Activated CD8-positive, alpha-beta T cell treated with anti-CD3 and anti-CD28 coated beads, Interleukin-2, amount 10 ng/mL, durations not matched to agents 7 days and 5 days (primary cell): ENCODE measurements at regions not wholly inside any gene's neighbourhood (a gene's known extent, or its start where the extent isn't known, plus 50 kb on each side); places are given as distances from the start of the nearest gene placed in this dataset.
"Not testable (repeated sequence)": the region's sequence is repeated elsewhere in the genome, so short reads cannot be mapped to it uniquely, and the experiment has no call there.

Experiments
- ATAC-seq: fragments of 150-1000 bp; cut with Tn5 transposase; one replicate; pipeline ENCODE4 v1.10.0; 2021; ENCODE audit warnings: moderate library complexity
- CTCF ChIA-PET: fragments of 350-600 bp; sonication (Branson Sonifier 250); formaldehyde crosslinking; loops from one replicate; lab custom pipeline; 2021; ENCODE audit warnings: antibody characterized with exemption; lab: Charles Lee
- POLR2A ChIA-PET: fragments of 350-600 bp; sonication (Branson Sonifier 250); formaldehyde crosslinking; loops from one replicate; lab custom pipeline; 2021; ENCODE audit warnings: antibody characterized with exemption; lab: Charles Lee
- DNase-seq: peaks from one replicate; pipeline ENCODE4 v3.0.0-alpha.2; 2020
- H3K27ac Mint-ChIP-seq: one replicate; pipeline ENCODE4 v1.8.0; 2021; ENCODE audit warnings: mild to moderate bottlenecking, mixed read lengths
- H3K27me3 Mint-ChIP-seq: one replicate; pipeline ENCODE4 v1.8.0; 2021; ENCODE audit warnings: low read depth, mixed read lengths
- H3K36me3 Mint-ChIP-seq: one replicate; pipeline ENCODE4 v1.8.0; 2021; ENCODE audit warnings: low read depth, mixed read lengths
- H3K4me1 Mint-ChIP-seq: one replicate; pipeline ENCODE4 v1.8.0; 2021; ENCODE audit warnings: low read depth, mixed read lengths
- H3K4me3 Mint-ChIP-seq: one replicate; pipeline ENCODE4 v1.8.0; 2021; ENCODE audit warnings: mild to moderate bottlenecking, mixed read lengths
- H3K9me3 Mint-ChIP-seq: one replicate; pipeline ENCODE4 v1.8.0; 2022; ENCODE audit warnings: mixed read lengths; ENCODE audit not compliant: insufficient read depth

- DNase-seq (no peak), ATAC-seq (no peak)
- Mint-ChIP-seq H3K36me3 (no peaks in the 10 kb centered on the region), H3K27ac (no peak overlapping the region), H3K4me3 (no peak overlapping the region), H3K4me1 (no peaks in the 10 kb centered on the region), H3K9me3 (peaks cover 29% of the 10 kb centered on the region), H3K27me3 (no peaks in the 10 kb centered on the region)
- POLR2A ChIA-PET: no interaction called here
- CTCF ChIA-PET: no interaction called here
These were observed 1277.0 kb upstream of the SLC39A10 start for GRCh38 chr2:194380011-194380410.

GRCh38 chr2:194367390-194367789 lies 1289.6 kb upstream of the SLC39A10 start:
- H3K9me3 Mint-ChIP-seq, ATAC-seq, DNase-seq, CTCF ChIA-PET, H3K4me3 Mint-ChIP-seq, H3K36me3 Mint-ChIP-seq, POLR2A ChIA-PET, H3K4me1 Mint-ChIP-seq, H3K27ac Mint-ChIP-seq, H3K27me3 Mint-ChIP-seq: not testable (repeated sequence)

GRCh38 chr2:194363878-194364277 lies 1293.1 kb upstream of the SLC39A10 start:
- ChIA-PET CTCF (no interaction called here), POLR2A (no interaction called here)
- no peak overlapping the region for H3K4me3 Mint-ChIP-seq
- H3K36me3 Mint-ChIP-seq: no peaks in the 10 kb centered on the region
- H3K27ac Mint-ChIP-seq: no peak overlapping the region
- ATAC-seq (no peak), DNase-seq (no peak)
- H3K4me1 Mint-ChIP-seq: no peaks in the 10 kb centered on the region
- H3K9me3 Mint-ChIP-seq: no peaks in the 10 kb centered on the region
- H3K27me3 Mint-ChIP-seq: no peaks in the 10 kb centered on the region

- ChIA-PET CTCF (no interaction called here), POLR2A (no interaction called here)
- no peak for ATAC-seq
- Mint-ChIP-seq H3K9me3 (no peaks in the 10 kb centered on the region), H3K27me3 (no peaks in the 10 kb centered on the region), H3K4me3 (no peak overlapping the region), H3K4me1 (no peaks in the 10 kb centered on the region), H3K27ac (no peak overlapping the region), H3K36me3 (no peaks in the 10 kb centered on the region)
- no peak for DNase-seq
These were observed 1293.7 kb upstream of the SLC39A10 start for GRCh38 chr2:194363295-194363694.

- CTCF ChIA-PET: no interaction called here
- no peak for DNase-seq
- H3K27me3 Mint-ChIP-seq: no peaks in the 10 kb centered on the region
These were observed 1304.5 kb upstream of the SLC39A10 start for GRCh38 chr2:194352505-194352904.

GRCh38 chr2:194346193-194346592 lies 1310.8 kb upstream of the SLC39A10 start:
- POLR2A ChIA-PET: no interaction called here
- no peak overlapping the region for H3K27ac Mint-ChIP-seq
- no peak for DNase-seq
- no peaks in the 10 kb centered on the region for H3K27me3 Mint-ChIP-seq
- no peaks in the 10 kb centered on the region for H3K4me1 Mint-ChIP-seq
- no peaks in the 10 kb centered on the region for H3K36me3 Mint-ChIP-seq
- H3K4me3 Mint-ChIP-seq: no peak overlapping the region
- CTCF ChIA-PET: no interaction called here
- ATAC-seq: no peak
- no peaks in the 10 kb centered on the region for H3K9me3 Mint-ChIP-seq

More at GRCh38 chr2:194352505-194352904, 1304.5 kb upstream of the SLC39A10 start:
- Mint-ChIP-seq H3K9me3 (no peaks in the 10 kb centered on the region), H3K4me3 (no peak overlapping the region), H3K27ac (no peak overlapping the region), H3K4me1 (no peaks in the 10 kb centered on the region), H3K36me3 (no peaks in the 10 kb centered on the region)
- ATAC-seq: no peak
- POLR2A ChIA-PET: no interaction called here

GRCh38 chr2:194345347-194345746 lies 1311.7 kb upstream of the SLC39A10 start:
- ChIA-PET POLR2A (no interaction called here), CTCF (no interaction called here)
- DNase-seq: no peak
- no peak for ATAC-seq
- H3K27me3 Mint-ChIP-seq: no peaks in the 10 kb centered on the region
- no peaks in the 10 kb centered on the region for H3K4me1 Mint-ChIP-seq
- no peak overlapping the region for H3K27ac Mint-ChIP-seq
- H3K36me3 Mint-ChIP-seq: no peaks in the 10 kb centered on the region
- no peak overlapping the region for H3K4me3 Mint-ChIP-seq
- H3K9me3 Mint-ChIP-seq: no peaks in the 10 kb centered on the region

- ATAC-seq: no peak
- no peaks in the 10 kb centered on the region for H3K4me1 Mint-ChIP-seq
- no peak overlapping the region for H3K4me3 Mint-ChIP-seq
- CTCF ChIA-PET: no interaction called here
- no peak for DNase-seq
- no peaks in the 10 kb centered on the region for H3K9me3 Mint-ChIP-seq
- H3K27me3 Mint-ChIP-seq: no peaks in the 10 kb centered on the region
- H3K27ac Mint-ChIP-seq: no peak overlapping the region
- H3K36me3 Mint-ChIP-seq: no peaks in the 10 kb centered on the region
- POLR2A ChIA-PET: no interaction called here
These were observed 1313.9 kb upstream of the SLC39A10 start for GRCh38 chr2:194343167-194343566.

- no peaks in the 10 kb centered on the region for H3K4me1 Mint-ChIP-seq
- ATAC-seq: no peak
- H3K36me3 Mint-ChIP-seq: no peaks in the 10 kb centered on the region
- no peak overlapping the region for H3K4me3 Mint-ChIP-seq
- ChIA-PET CTCF (no interaction called here), POLR2A (no interaction called here)
- no peak overlapping the region for H3K27ac Mint-ChIP-seq
- no peaks in the 10 kb centered on the region for H3K9me3 Mint-ChIP-seq
- no peaks in the 10 kb centered on the region for H3K27me3 Mint-ChIP-seq
- no peak for DNase-seq
These were observed 1324.1 kb upstream of the SLC39A10 start for GRCh38 chr2:194332799-194333490.

- DNase-seq: no peak
- H3K4me1 Mint-ChIP-seq: no peaks in the 10 kb centered on the region
- H3K4me3 Mint-ChIP-seq: no peak overlapping the region
- no peak for ATAC-seq
- ChIA-PET POLR2A (no interaction called here), CTCF (no interaction called here)
- no peaks in the 10 kb centered on the region for H3K27me3 Mint-ChIP-seq
- H3K36me3 Mint-ChIP-seq: no peaks in the 10 kb centered on the region
- no peaks in the 10 kb centered on the region for H3K9me3 Mint-ChIP-seq
- H3K27ac Mint-ChIP-seq: no peak overlapping the region
These were observed 1328.6 kb upstream of the SLC39A10 start for GRCh38 chr2:194328456-194328855.

GRCh38 chr2:194327196-194327888 lies 1329.7 kb upstream of the SLC39A10 start:
- ChIA-PET POLR2A (no interaction called here), CTCF (no interaction called here)
- Mint-ChIP-seq H3K9me3 (no peaks in the 10 kb centered on the region), H3K36me3 (no peaks in the 10 kb centered on the region), H3K27ac (no peak overlapping the region), H3K27me3 (no peaks in the 10 kb centered on the region), H3K4me3 (no peak overlapping the region), H3K4me1 (no peaks in the 10 kb centered on the region)
- DNase-seq (no peak), ATAC-seq (no peak)

- DNase-seq (no peak), ATAC-seq (no peak)
- no peaks in the 10 kb centered on the region for H3K9me3 Mint-ChIP-seq
- ChIA-PET POLR2A (no interaction called here), CTCF (no interaction called here)
- no peaks in the 10 kb centered on the region for H3K36me3 Mint-ChIP-seq
- no peak overlapping the region for H3K27ac Mint-ChIP-seq
- H3K27me3 Mint-ChIP-seq: no peaks in the 10 kb centered on the region
- no peaks in the 10 kb centered on the region for H3K4me1 Mint-ChIP-seq
- H3K4me3 Mint-ChIP-seq: no peak overlapping the region
These were observed 1333.3 kb upstream of the SLC39A10 start for GRCh38 chr2:194323740-194324139.
